ENCODE measurements at regions not wholly inside any gene's neighbourhood (a gene's known extent, or its start where the extent isn't known, plus 50 kb on each side); places are given as distances from the start of the nearest gene placed in this dataset.

DNA sequence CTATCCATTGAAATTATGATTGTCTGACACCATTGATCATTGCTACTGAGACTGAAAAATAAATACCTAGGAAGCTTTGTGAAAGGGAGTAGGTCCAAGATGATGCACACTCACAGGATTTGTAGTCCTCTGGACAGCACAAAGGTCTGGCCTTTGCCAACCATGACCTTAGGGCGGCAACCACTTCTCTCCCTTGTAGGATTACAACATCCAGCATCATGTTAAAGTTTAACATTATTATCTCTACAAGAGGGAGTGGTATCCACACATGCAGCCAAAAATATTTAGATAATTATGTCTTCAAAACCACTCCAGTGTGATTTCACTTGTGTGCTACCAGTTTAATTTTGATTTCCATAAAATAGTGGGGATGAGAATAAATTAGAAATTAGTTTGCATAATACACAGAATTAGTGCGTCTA lies 51.1 kb upstream of the NHSL1 start (continued):
- TF ChIP-seq NR2C2 (CRISPR knock-in tag; IDR thresholded peaks at IDR 0.05; ENCODE audit: borderline replicate concordance) (peak; percentile 77), ZNF296 (CRISPR knock-in tag; conservative IDR thresholded peaks at IDR 0.05) (no peak), CCDC6 (CRISPR knock-in tag; IDR thresholded peaks at IDR 0.05) (no peak), MTA3 (CRISPR knock-in tag; IDR thresholded peaks at IDR 0.05) (no peak), CCAR2 (optimal IDR thresholded peaks at IDR 0.05; ENCODE audit: low read depth, low read length) (no peak), MXD4 (CRISPR knock-in tag; IDR thresholded peaks at IDR 0.05) (peak; percentile 73; the same call in 1 of the 2 replicates), TSC22D2 (CRISPR knock-in tag; IDR thresholded peaks at IDR 0.05; ENCODE audit: borderline replicate concordance) (no peak), SIN3B (IDR thresholded peaks at IDR 0.05; ENCODE audit: low read length) (no peak), ZFP36L2 (CRISPR knock-in tag; IDR thresholded peaks at IDR 0.05) (no peak), POLR2AphosphoS2 (IDR thresholded peaks at IDR 0.05; ENCODE audit: low read depth, low read length) (no peak), ZNF317 (CRISPR knock-in tag; IDR thresholded peaks at IDR 0.05) (peak; percentile 72; the same call in 1 of the 2 replicates), GFI1 (CRISPR knock-in tag; IDR thresholded peaks at IDR 0.05; ENCODE audit: borderline replicate concordance) (peak; percentile 91), TCF7 (IDR thresholded peaks at IDR 0.05; ENCODE audit: low read depth) (peak; percentile 78), ZBTB20 (CRISPR knock-in tag; IDR thresholded peaks at IDR 0.05; ENCODE audit: borderline replicate concordance, low read depth) (peak; percentile 91), EHMT2 (IDR thresholded peaks at IDR 0.05; ENCODE audit: borderline replicate concordance, low read depth, low read length) (peak; percentile 32; the same call in 1 of the 2 replicates), HMG20B (CRISPR knock-in tag; conservative IDR thresholded peaks at IDR 0.05) (peak; percentile 83), ZSCAN9 (CRISPR knock-in tag; IDR thresholded peaks at IDR 0.05; ENCODE audit: borderline replicate concordance) (peak; percentile 89; the same call in 1 of the 2 replicates), ZNF737 (CRISPR knock-in tag; IDR thresholded peaks at IDR 0.05; ENCODE audit: borderline replicate concordance) (no peak), RXRA (CRISPR knock-in tag; IDR thresholded peaks at IDR 0.05) (peak; percentile 85; the same call in 1 of the 2 replicates), NRL (CRISPR knock-in tag; IDR thresholded peaks at IDR 0.05; ENCODE audit: borderline replicate concordance) (no peak), NFE2L1 (CRISPR knock-in tag; IDR thresholded peaks at IDR 0.05; ENCODE audit: borderline replicate concordance) (no peak), ZNF292 (CRISPR knock-in tag; IDR thresholded peaks at IDR 0.05; ENCODE audit: borderline replicate concordance, low read depth) (peak; percentile 75; the same call in 1 of the 2 replicates)
- TF ChIP-seq, protein P1, sequence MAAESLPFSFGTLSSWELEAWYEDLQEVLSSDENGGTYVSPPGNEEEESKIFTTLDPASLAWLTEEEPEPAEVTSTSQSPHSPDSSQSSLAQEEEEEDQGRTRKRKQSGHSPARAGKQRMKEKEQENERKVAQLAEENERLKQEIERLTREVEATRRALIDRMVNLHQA (CRISPR knock-in tag; IDR thresholded peaks at IDR 0.05) = no peak
- TF ChIP-seq, protein P2, sequence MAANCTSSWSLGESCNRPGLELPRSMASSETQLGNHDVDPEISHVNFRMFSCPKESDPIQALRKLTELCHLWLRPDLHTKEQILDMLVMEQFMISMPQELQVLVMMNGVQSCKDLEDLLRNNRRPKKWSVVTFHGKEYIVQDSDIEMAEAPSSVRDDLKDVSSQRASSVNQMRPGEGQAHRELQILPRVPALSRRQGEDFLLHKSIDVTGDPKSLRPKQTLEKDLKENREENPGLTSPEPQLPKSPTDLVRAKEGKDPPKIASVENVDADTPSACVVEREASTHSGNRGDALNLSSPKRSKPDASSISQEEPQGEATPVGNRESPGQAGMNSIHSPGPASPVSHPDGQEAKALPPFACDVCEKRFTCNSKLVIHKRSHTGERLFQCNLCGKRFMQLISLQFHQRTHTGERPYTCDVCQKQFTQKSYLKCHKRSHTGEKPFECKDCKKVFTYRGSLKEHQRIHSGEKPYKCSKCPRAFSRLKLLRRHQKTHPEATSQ (CRISPR knock-in tag; IDR thresholded peaks at IDR 0.05; ENCODE audit: borderline replicate concordance) = no peak
- TF ChIP-seq, protein P3, sequence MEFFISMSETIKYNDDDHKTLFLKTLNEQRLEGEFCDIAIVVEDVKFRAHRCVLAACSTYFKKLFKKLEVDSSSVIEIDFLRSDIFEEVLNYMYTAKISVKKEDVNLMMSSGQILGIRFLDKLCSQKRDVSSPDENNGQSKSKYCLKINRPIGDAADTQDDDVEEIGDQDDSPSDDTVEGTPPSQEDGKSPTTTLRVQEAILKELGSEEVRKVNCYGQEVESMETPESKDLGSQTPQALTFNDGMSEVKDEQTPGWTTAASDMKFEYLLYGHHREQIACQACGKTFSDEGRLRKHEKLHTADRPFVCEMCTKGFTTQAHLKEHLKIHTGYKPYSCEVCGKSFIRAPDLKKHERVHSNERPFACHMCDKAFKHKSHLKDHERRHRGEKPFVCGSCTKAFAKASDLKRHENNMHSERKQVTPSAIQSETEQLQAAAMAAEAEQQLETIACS (CRISPR knock-in tag; IDR thresholded peaks at IDR 0.05) = no peak
- TF ChIP-seq, protein P4, sequence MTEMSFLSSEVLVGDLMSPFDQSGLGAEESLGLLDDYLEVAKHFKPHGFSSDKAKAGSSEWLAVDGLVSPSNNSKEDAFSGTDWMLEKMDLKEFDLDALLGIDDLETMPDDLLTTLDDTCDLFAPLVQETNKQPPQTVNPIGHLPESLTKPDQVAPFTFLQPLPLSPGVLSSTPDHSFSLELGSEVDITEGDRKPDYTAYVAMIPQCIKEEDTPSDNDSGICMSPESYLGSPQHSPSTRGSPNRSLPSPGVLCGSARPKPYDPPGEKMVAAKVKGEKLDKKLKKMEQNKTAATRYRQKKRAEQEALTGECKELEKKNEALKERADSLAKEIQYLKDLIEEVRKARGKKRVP (CRISPR knock-in tag; IDR thresholded peaks at IDR 0.05) = peak in 1 of 2 experiments; percentile 87; a peak in 2 of 4 replicates
- TF ChIP-seq, protein P5, sequence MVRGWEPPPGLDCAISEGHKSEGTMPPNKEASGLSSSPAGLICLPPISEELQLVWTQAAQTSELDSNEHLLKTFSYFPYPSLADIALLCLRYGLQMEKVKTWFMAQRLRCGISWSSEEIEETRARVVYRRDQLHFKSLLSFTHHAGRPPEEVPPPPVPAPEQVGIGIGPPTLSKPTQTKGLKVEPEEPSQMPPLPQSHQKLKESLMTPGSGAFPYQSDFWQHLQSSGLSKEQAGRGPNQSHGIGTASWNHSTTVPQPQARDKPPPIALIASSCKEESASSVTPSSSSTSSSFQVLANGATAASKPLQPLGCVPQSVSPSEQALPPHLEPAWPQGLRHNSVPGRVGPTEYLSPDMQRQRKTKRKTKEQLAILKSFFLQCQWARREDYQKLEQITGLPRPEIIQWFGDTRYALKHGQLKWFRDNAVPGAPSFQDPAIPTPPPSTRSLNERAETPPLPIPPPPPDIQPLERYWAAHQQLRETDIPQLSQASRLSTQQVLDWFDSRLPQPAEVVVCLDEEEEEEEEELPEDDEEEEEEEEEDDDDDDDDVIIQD (CRISPR knock-in tag; IDR thresholded peaks at IDR 0.05; ENCODE audit: low read depth) = peak; percentile 95
